ENCODE measurements at regions not wholly inside any gene's neighbourhood (a gene's known extent, or its start where the extent isn't known, plus 50 kb on each side); places are given as distances from the start of the nearest gene placed in this dataset.

- intact Hi-C loops (cut with micrococcal nuclease) = no loop called here
- WGBS (ENCODE audit: insufficient coverage, low coverage, missing lambda C conversion rate) = 57% methylated on average over 4 of the region's 4 CpGs
- Histone ChIP-seq H2AFZ (ENCODE audit: low read depth, low read length) (no peak overlapping the region), H3K27ac (ENCODE audit: extremely low read depth, low read depth, low read length) (no peak overlapping the region), H3K4me1 (replicated peaks in 1 of 2; ENCODE audit: control insufficient read depth in 2 of 2, insufficient read depth in 2 of 2, low read length in 2 of 2) (peaks cover 12 to 28% of the 10 kb centered on the region in 2 experiments), H3K9me3 (replicated peaks; ENCODE audit: control insufficient read depth, insufficient read depth, low read depth, low read length) (no peaks in the 10 kb centered on the region), H3K9me1 (ENCODE audit: control insufficient read depth, insufficient read depth, low read length) (peaks cover 3% of the 10 kb centered on the region), H3K27me3 (ENCODE audit: control insufficient read depth in 2 of 2, insufficient read depth in 2 of 2, low read length in 2 of 2) (no peaks in the 10 kb centered on the region), H3K36me3 (ENCODE audit: control insufficient read depth, insufficient read depth, low read length) (no peaks in the 10 kb centered on the region), H4K20me1 (replicated peaks; ENCODE audit: control insufficient read depth, insufficient read depth, low read length) (no peaks in the 10 kb centered on the region), H3K4me3 (no peak overlapping the region), H3K4me2 (ENCODE audit: insufficient read depth, low read length) (no peak overlapping the region), H3K79me2 (ENCODE audit: control insufficient read depth, insufficient read depth, low read length) (no peaks in the 10 kb centered on the region), H3K9ac (ENCODE audit: insufficient read depth in 1 of 2, low read depth in 2 of 2, low read length in 2 of 2) (no peak overlapping the region)
- no TSS peak for BruUV-seq (replicated peaks)
- POLR2A ChIA-PET = interaction anchor here (1.0 to 1.5 kb wide), 3 partner anchors 242 to 249 kb away, joined by 4 to 5 read pairs (median 4); partner anchors contain the start of gene GLUL
- TF ChIP-seq NR1H2 (CRISPR knock-in tag; IDR thresholded peaks at IDR 0.05) (no peak), TFAP4 (CRISPR knock-in tag; IDR thresholded peaks at IDR 0.05; ENCODE audit: borderline replicate concordance) (no peak), ZNF431 (CRISPR knock-in tag; IDR thresholded peaks at IDR 0.05) (no peak), ZNF174 (CRISPR knock-in tag; IDR thresholded peaks at IDR 0.05) (no peak), ZFP36 (IDR thresholded peaks at IDR 0.05; ENCODE audit: low read depth, low read length, partially characterized antibody) (no peak), EHMT2 (IDR thresholded peaks at IDR 0.05) (no peak), GABPB1 (CRISPR knock-in tag; IDR thresholded peaks at IDR 0.05) (no peak), KLF10 (CRISPR knock-in tag; IDR thresholded peaks at IDR 0.05) (no peak), IRF9 (tag; IDR thresholded peaks at IDR 0.05) (no peak)
- FAIRE-seq (no peak), DNase-seq (ENCODE audit: extremely low read depth in 1 of 4, low spot score in 3 of 4) (no peak), ATAC-seq (no peak)
- in situ Hi-C loops (cut with MboI) = no loop called here
- CTCF ChIA-PET (ENCODE audit: low intra/inter-chr PET ratio) = no interaction called here
These were observed 85.8 kb upstream of the ZNF648 start for GRCh38 chr1:182147136-182147820.

Measured in K562 (cell line).